SK-N-SH (cell line): ENCODE measurements at regions not wholly inside any gene's neighbourhood (a gene's known extent, or its start where the extent isn't known, plus 50 kb on each side); places are given as distances from the start of the nearest gene placed in this dataset.

Experiments
- CTCF ChIA-PET: fragments of 300-600, 350-600 bp; formaldehyde crosslinking; extraction: SDS; loops from one replicate; lab custom pipeline; 2021; lab: Yijun Ruan, JAX
- POLR2A ChIA-PET: fragments of 350-600 bp; sonication (Branson Sonifier 250); formaldehyde crosslinking; extraction: SDS; loops from one replicate; lab custom pipeline; 2020; ENCODE audit warnings: antibody characterized with exemption, inconsistent platforms; lab: Yijun Ruan, JAX
- DNase-seq: peaks from one replicate; pipeline ENCODE4 v3.0.0; 2012
- H2AFZ ChIP-seq: fragments of 200-600 bp; sonication (generic); 2 replicates; pipeline ENCODE4 v1.8.1; 2016; ENCODE audit warnings: antibody characterized with exemption, mild to moderate bottlenecking, low read depth
- H3F3A ChIP-seq: fragments of 200-600 bp; sonication (generic); replicated peaks from 2 replicates; pipeline ENCODE3; 2016; ENCODE audit warnings: antibody characterized with exemption, mild to moderate bottlenecking; ENCODE audit not compliant: insufficient read depth
- H3K27ac ChIP-seq, 2 experiments: fragments of 200-500 bp in 1 of 2; fragments of 200-600 bp in 1 of 2; sonication (Bioruptor generic) in 1 of 2; sonication (generic), shearing (Covaris generic) in 1 of 2; 2 replicates each; pipeline versions ENCODE4 v1.5.1 to v1.6.1; 2014 to 2016; ENCODE audit warnings: low read depth in 2 of 2, inconsistent platforms in 1 of 2, low read length in 1 of 2, mild to moderate bottlenecking in 1 of 2, mixed read lengths in 1 of 2
- H3K27me3 ChIP-seq: fragments of 200-600 bp; sonication (generic), shearing (Covaris generic); 2 replicates; pipeline ENCODE4 v1.6.1; 2016; ENCODE audit warnings: mixed run types; ENCODE audit not compliant: insufficient read depth
- H3K36me3 ChIP-seq, 2 experiments: fragments of 200-500 bp in 1 of 2; fragments of 200-600 bp in 1 of 2; sonication (Bioruptor generic) in 1 of 2; sonication (generic) in 1 of 2; replicated peaks in 1 of 2; 2 replicates each; pipeline versions ENCODE3 to v1.5.1; 2014 to 2016; ENCODE audit warnings: low read length in 1 of 2, mild to moderate bottlenecking in 1 of 2; ENCODE audit not compliant: insufficient read depth in 2 of 2, control insufficient read depth in 1 of 2
- H3K4me1 ChIP-seq, 2 experiments: fragments of 200-500 bp in 1 of 2; fragments of 200-600 bp in 1 of 2; sonication (Bioruptor generic) in 1 of 2; sonication (generic), shearing (Covaris generic) in 1 of 2; 2 replicates each; pipeline versions ENCODE4 v1.5.1 to v1.6.1; 2014 to 2016; ENCODE audit warnings: low read depth in 1 of 2, low read length in 1 of 2, mixed run types in 1 of 2; ENCODE audit not compliant: insufficient read depth in 2 of 2, control insufficient read depth in 1 of 2
- H3K4me2 ChIP-seq: fragments of 200-600 bp; sonication (generic), shearing (Covaris generic); 2 replicates; pipeline ENCODE4 v1.6.1; 2017; ENCODE audit warnings: mixed run types
- H3K4me3 ChIP-seq, 2 experiments: fragments of 200-500 bp in 1 of 2; fragments of 200-600 bp in 1 of 2; sonication (Bioruptor generic) in 1 of 2; sonication (generic), shearing (Covaris generic) in 1 of 2; 2 replicates each; pipeline versions ENCODE4 v1.5.1 to v1.8.1; 2014 to 2016; ENCODE audit warnings: low read depth in 2 of 2, inconsistent platforms in 1 of 2, low read length in 1 of 2, mild to moderate bottlenecking in 1 of 2, mixed read lengths in 1 of 2, moderate library complexity in 1 of 2
- H3K79me2 ChIP-seq: fragments of 200-600 bp; sonication (generic); 2 replicates; pipeline ENCODE4 v1.8.1; 2017; ENCODE audit warnings: mild to moderate bottlenecking; ENCODE audit not compliant: insufficient read depth
- H3K9ac ChIP-seq: fragments of 200-600 bp; sonication (generic); 2 replicates; pipeline ENCODE4 v1.6.1; 2017; ENCODE audit warnings: mixed run types
- H3K9me2 ChIP-seq: fragments of 200-600 bp; sonication (generic); 2 replicates; pipeline ENCODE4 v1.6.1; 2017; ENCODE audit warnings: mixed run types
- H3K9me3 ChIP-seq: fragments of 200-600 bp; sonication (generic); 2 replicates; pipeline ENCODE4 v1.6.1; 2017; ENCODE audit warnings: mixed run types, mild to moderate bottlenecking, moderate library complexity
- H4K20me1 ChIP-seq: fragments of 200-600 bp; sonication (generic); 2 replicates; pipeline ENCODE4 v1.6.1; 2017; ENCODE audit warnings: mild to moderate bottlenecking, mixed run types; ENCODE audit not compliant: insufficient read depth
- CHD2 ChIP-seq: fragments of 150-350 bp; IDR thresholded peaks from 2 replicates; pipeline ENCODE4 v1.6.1; 2018; ENCODE audit warnings: low read length; ENCODE audit not compliant: partially characterized antibody
- CTCF ChIP-seq: fragments of 200-600 bp; sonication (generic); IDR thresholded peaks from 2 replicates; pipeline ENCODE4 v1.6.1; 2017; ENCODE audit warnings: antibody characterized with exemption, mild to moderate bottlenecking, moderate library complexity
- EP300 ChIP-seq, 2 experiments: IDR thresholded peaks; 2 replicates each; pipeline versions ENCODE4 v1.4.0 to v1.6.1; 2012; ENCODE audit warnings: borderline replicate concordance in 1 of 2, low read depth in 1 of 2, low read length in 1 of 2
- FOSL2 ChIP-seq: IDR thresholded peaks from 2 replicates; pipeline ENCODE4 v1.4.0; 2012; ENCODE audit warnings: low read depth, mild to moderate bottlenecking, moderate library complexity, borderline replicate concordance
- FOXM1 ChIP-seq: IDR thresholded peaks from 2 replicates; pipeline ENCODE4 v1.4.0; 2012; ENCODE audit warnings: low read depth, mild to moderate bottlenecking
- JUND ChIP-seq: IDR thresholded peaks from 2 replicates; pipeline ENCODE4 v1.4.0; 2012
- MEF2A ChIP-seq: IDR thresholded peaks from 2 replicates; pipeline ENCODE4 v1.4.0; 2012; ENCODE audit warnings: low read depth, borderline replicate concordance
- NFIC ChIP-seq: IDR thresholded peaks from 2 replicates; pipeline ENCODE4 v1.4.0; 2012; ENCODE audit warnings: borderline replicate concordance
- PBX3 ChIP-seq: IDR thresholded peaks from 2 replicates; pipeline ENCODE4; 2012
- POLR2AphosphoS5 ChIP-seq: IDR thresholded peaks from 2 replicates; pipeline ENCODE4 v1.6.1; 2012; ENCODE audit warnings: low read depth, low read length
- RAD21 ChIP-seq: IDR thresholded peaks from 2 replicates; pipeline ENCODE4 v1.6.1; 2012; ENCODE audit warnings: mild to moderate bottlenecking, low read length
- RCOR1 ChIP-seq: fragments of 150-350 bp; IDR thresholded peaks from 2 replicates; pipeline ENCODE4 v1.6.1; 2017; ENCODE audit warnings: antibody characterized with exemption, low read length
- SMC3 ChIP-seq: IDR thresholded peaks from 2 replicates; pipeline ENCODE4 v1.6.1; 2012; ENCODE audit warnings: low read depth, low read length, improper control_type of control experiment
- TEAD4 ChIP-seq: IDR thresholded peaks from 2 replicates; pipeline ENCODE4 v1.4.0; 2012; ENCODE audit warnings: mild to moderate bottlenecking, borderline replicate concordance; ENCODE audit not compliant: insufficient read depth
- YY1 ChIP-seq: IDR thresholded peaks from 2 replicates; pipeline ENCODE4 v1.4.0; 2012; ENCODE audit warnings: low read depth, mild to moderate bottlenecking
- ZBTB33 ChIP-seq: IDR thresholded peaks from 2 replicates; pipeline ENCODE4 v1.4.0; 2012; ENCODE audit warnings: low read depth, borderline replicate concordance
- WGBS: methylation state at CpG from one replicate; pipeline ENCODE4 v1.1.6; 2017; ENCODE audit warnings: low lambda C conversion rate; 5-methylcytosine and 5-hydroxymethylcytosine counted together
- TF ChIP-seq, protein P1 (sequence below): fragments of 150-350 bp; IDR thresholded peaks from 2 replicates; pipeline ENCODE4 v1.6.1; 2016; ENCODE audit warnings: mild to moderate bottlenecking, low read depth, low read length
- TF ChIP-seq, protein P2 (sequence below): IDR thresholded peaks from 2 replicates; pipeline ENCODE4 v1.4.0; 2012; ENCODE audit warnings: low read depth, borderline replicate concordance
- TF ChIP-seq, protein P3 (sequence below): IDR thresholded peaks from 2 replicates; pipeline ENCODE4 v1.4.0; 2012; ENCODE audit warnings: low read depth

- 0 out of 2 replicates have a peak, but pooled peaks have one; percentile 61 for TF ChIP-seq ZBTB33
- peak; percentile 54 for TF ChIP-seq NFIC
- TF ChIP-seq EP300 (IDR thresholded peaks at IDR 0.05; ENCODE audit: borderline replicate concordance in 1 of 2, low read depth in 1 of 2, low read length in 1 of 2) = peak in 1 of 2 experiments; percentile 71; a peak in 1 of 4 replicates
- no peak for TF ChIP-seq CTCF
- TF ChIP-seq FOXM1 = peak; percentile 51; the same call in 1 of the 2 replicates
- TF ChIP-seq, protein P1, sequence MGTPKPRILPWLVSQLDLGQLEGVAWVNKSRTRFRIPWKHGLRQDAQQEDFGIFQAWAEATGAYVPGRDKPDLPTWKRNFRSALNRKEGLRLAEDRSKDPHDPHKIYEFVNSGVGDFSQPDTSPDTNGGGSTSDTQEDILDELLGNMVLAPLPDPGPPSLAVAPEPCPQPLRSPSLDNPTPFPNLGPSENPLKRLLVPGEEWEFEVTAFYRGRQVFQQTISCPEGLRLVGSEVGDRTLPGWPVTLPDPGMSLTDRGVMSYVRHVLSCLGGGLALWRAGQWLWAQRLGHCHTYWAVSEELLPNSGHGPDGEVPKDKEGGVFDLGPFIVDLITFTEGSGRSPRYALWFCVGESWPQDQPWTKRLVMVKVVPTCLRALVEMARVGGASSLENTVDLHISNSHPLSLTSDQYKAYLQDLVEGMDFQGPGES = no peak
- TF ChIP-seq RAD21 = no peak
- no peak for TF ChIP-seq MEF2A
- TF ChIP-seq YY1 = no peak
- no peak for TF ChIP-seq RCOR1
- TF ChIP-seq FOSL2 = peak; percentile 84; the same call in 1 of the 2 replicates
- no peak for TF ChIP-seq CHD2
Observed at GRCh38 chr3:109548192-109548938, 211.0 kb upstream of the DPPA4 start (continued).

- WGBS = 10% methylated on average over 4 of the region's 4 CpGs
- no peak for DNase-seq
- H3K9me3 ChIP-seq = 0 out of 2 replicates have a peak, but pooled peaks cover 8% of the 10 kb centered on the region
- TF ChIP-seq POLR2AphosphoS5 (peak; percentile 60; the same call in 1 of the 2 replicates), TEAD4 (peak; percentile 98), CTCF (peak; percentile 49), SMC3 (0 out of 2 replicates have a peak, but pooled peaks have one; percentile 9), JUND (peak; percentile 95), PBX3 (peak; percentile 93), RAD21 (0 out of 2 replicates have a peak, but pooled peaks have one; percentile 36)
- TF ChIP-seq, protein P2, sequence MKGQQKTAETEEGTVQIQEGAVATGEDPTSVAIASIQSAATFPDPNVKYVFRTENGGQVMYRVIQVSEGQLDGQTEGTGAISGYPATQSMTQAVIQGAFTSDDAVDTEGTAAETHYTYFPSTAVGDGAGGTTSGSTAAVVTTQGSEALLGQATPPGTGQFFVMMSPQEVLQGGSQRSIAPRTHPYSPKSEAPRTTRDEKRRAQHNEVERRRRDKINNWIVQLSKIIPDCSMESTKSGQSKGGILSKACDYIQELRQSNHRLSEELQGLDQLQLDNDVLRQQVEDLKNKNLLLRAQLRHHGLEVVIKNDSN = 0 out of 2 replicates have a peak, but pooled peaks have one; percentile 8
- TF ChIP-seq, protein P3, sequence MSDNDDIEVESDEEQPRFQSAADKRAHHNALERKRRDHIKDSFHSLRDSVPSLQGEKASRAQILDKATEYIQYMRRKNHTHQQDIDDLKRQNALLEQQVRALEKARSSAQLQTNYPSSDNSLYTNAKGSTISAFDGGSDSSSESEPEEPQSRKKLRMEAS = peak; percentile 38
Observed at GRCh38 chr3:109553591-109554371, 216.4 kb upstream of the DPPA4 start.

More at GRCh38 chr3:109553591-109554371, 216.4 kb upstream of the DPPA4 start:
- Histone ChIP-seq H3K27ac (peak overlapping the region; percentile 39 to 84), H3F3A (peaks cover 30% of the 10 kb centered on the region), H3K4me3 (no peak overlapping the region; a peak in 1 of 4 replicates), H3K4me1 (peaks cover 3 to 22% of the 10 kb centered on the region in 2 experiments), H3K79me2 (no peaks in the 10 kb centered on the region), H4K20me1 (no peaks in the 10 kb centered on the region), H3K4me2 (peak overlapping the region; percentile 56), H3K9ac (peak overlapping the region; percentile 22; the same call in 1 of the 2 replicates), H3K36me3 (no peaks in the 10 kb centered on the region), H2AFZ (peak overlapping the region; percentile 76), H3K9me2 (no peaks in the 10 kb centered on the region), H3K27me3 (no peaks in the 10 kb centered on the region)
- ChIA-PET POLR2A (no interaction called here), CTCF (interaction anchor here (0.5 to 1.6 kb wide), 6 partner anchors 8 to 1791 kb away, joined by 3 to 4 read pairs (median 3); no protein-coding TSS in a partner anchor)
